Breast epithelium (tissue), 4 donors: ENCODE measurements at regions not wholly inside any gene's neighbourhood (a gene's known extent, or its start where the extent isn't known, plus 50 kb on each side); places are given as distances from the start of the nearest gene placed in this dataset.

ENCODE experiments used
- DNase-seq, 2 donors: peaks; one replicate each; pipeline ENCODE4 v3.0.0-alpha.2; 2019; ENCODE audit warnings: low spot score in 2 of 2
- H3K27ac ChIP-seq, 2 donors: fragments of 200-600 bp; sonication (generic) in 1 of 2; one replicate each; pipeline ENCODE4 v1.5.1; 2016 to 2019; ENCODE audit warnings: mild to moderate bottlenecking in 1 of 2
- H3K27me3 ChIP-seq, 2 donors: fragments of 200-600 bp; sonication (generic) in 1 of 2; one replicate each; pipeline versions ENCODE4 v1.5.1 to v1.6.0; 2017 to 2019; ENCODE audit warnings: control low read depth in 1 of 2, mild to moderate bottlenecking in 1 of 2
- H3K36me3 ChIP-seq: fragments of 200-600 bp; one replicate; pipeline ENCODE4 v1.5.1; 2019
- H3K4me1 ChIP-seq, 2 donors: fragments of 200-600 bp; sonication (generic); one replicate each; pipeline ENCODE4 v1.5.1; 2016 to 2019; ENCODE audit warnings: control low read depth in 1 of 2
- H3K4me3 ChIP-seq, 3 donors: fragments of 200-600 bp; sonication (generic); 1 replicate in 2 of 3; 2 replicates in 1 of 3; pipeline ENCODE4 v1.5.1; 2016 to 2019; ENCODE audit warnings: mild to moderate bottlenecking in 3 of 3, moderate library complexity in 2 of 3
- H3K9me3 ChIP-seq, 2 donors: fragments of 200-600 bp; sonication (generic) in 1 of 2; one replicate each; pipeline ENCODE4 v1.5.1; 2016 to 2019; ENCODE audit warnings: control low read depth in 1 of 2
- CTCF ChIP-seq, 3 donors: fragments of 450-650 bp; IDR thresholded peaks; one replicate each; pipeline ENCODE4 v1.5.1; 2016 to 2017; ENCODE audit warnings: antibody characterized with exemption in 3 of 3, mild to moderate bottlenecking in 3 of 3, moderate library complexity in 3 of 3
- POLR2A ChIP-seq: fragments of 450-650 bp; IDR thresholded peaks from one replicate; pipeline ENCODE4 v1.6.1; 2016; ENCODE audit warnings: antibody characterized with exemption, mild to moderate bottlenecking, moderate library complexity
- POLR2AphosphoS5 ChIP-seq, 3 donors: sonication (generic); formaldehyde crosslinking; IDR thresholded peaks; one replicate each; pipeline ENCODE4 v1.6.1; 2017; ENCODE audit warnings: antibody characterized with exemption in 3 of 3
- intact Hi-C: fragments of 100-400 bp; cut with DNase I; formaldehyde crosslinking; loops from one replicate; pipeline ENCODE4 v1.15.1; 2023; ENCODE audit warnings: low total_unique reads

- Histone ChIP-seq H3K9me3 (no peaks in the 10 kb centered on the region), H3K36me3 (no peaks in the 10 kb centered on the region), H3K27ac (no peak overlapping the region), H3K27me3 (no peaks in the 10 kb centered on the region), H3K4me3 (no peak overlapping the region), H3K4me1 (no peaks in the 10 kb centered on the region)
- intact Hi-C loops, result no loop called here
- TF ChIP-seq POLR2AphosphoS5 (IDR thresholded peaks at IDR 0.05) (no peak), POLR2A (no peak), CTCF (IDR thresholded peaks at IDR 0.05) (no peak)
- no peak for DNase-seq
Measured at GRCh38 chr6:88519301-88520016, 353.3 kb upstream of the CNR1 start.

- no peaks in the 10 kb centered on the region for H3K27me3 ChIP-seq
- no peaks in the 10 kb centered on the region for H3K36me3 ChIP-seq
- H3K4me1 ChIP-seq, result no peaks in the 10 kb centered on the region
- no peak for DNase-seq
- H3K27ac ChIP-seq, result no peak overlapping the region
- intact Hi-C loops, result no loop called here
- no peak for TF ChIP-seq CTCF (IDR thresholded peaks at IDR 0.05)
- no peak for TF ChIP-seq POLR2A
- H3K4me3 ChIP-seq, result no peak overlapping the region
- H3K9me3 ChIP-seq, result no peaks in the 10 kb centered on the region
Measured at GRCh38 chr6:88517737-88518136, 351.6 kb upstream of the CNR1 start.

- H3K9me3 ChIP-seq, result no peaks in the 10 kb centered on the region
- no peaks in the 10 kb centered on the region for H3K36me3 ChIP-seq
- H3K27ac ChIP-seq, result no peak overlapping the region
- intact Hi-C loops, result no loop called here
- no peaks in the 10 kb centered on the region for H3K27me3 ChIP-seq
- H3K4me3 ChIP-seq, result no peak overlapping the region
- TF ChIP-seq CTCF (IDR thresholded peaks at IDR 0.05) (no peak), POLR2AphosphoS5 (IDR thresholded peaks at IDR 0.05) (no peak), POLR2A (no peak)
- H3K4me1 ChIP-seq, result no peaks in the 10 kb centered on the region
- no peak for DNase-seq
Measured at GRCh38 chr6:88513920-88514319, 347.8 kb upstream of the CNR1 start.

- no peak overlapping the region for H3K27ac ChIP-seq
- TF ChIP-seq CTCF (IDR thresholded peaks at IDR 0.05), result no peak
- TF ChIP-seq POLR2AphosphoS5 (IDR thresholded peaks at IDR 0.05), result no peak
- no peaks in the 10 kb centered on the region for H3K9me3 ChIP-seq
- H3K36me3 ChIP-seq, result no peaks in the 10 kb centered on the region
- H3K27me3 ChIP-seq, result no peaks in the 10 kb centered on the region
- H3K4me1 ChIP-seq, result no peaks in the 10 kb centered on the region
- no peak for DNase-seq
- no peak overlapping the region for H3K4me3 ChIP-seq
- intact Hi-C loops, result no loop called here
Measured at GRCh38 chr6:88513471-88513870, 347.3 kb upstream of the CNR1 start.

- peaks cover 0 to 2% of the 10 kb centered on the region in 2 donors for H3K9me3 ChIP-seq
- H3K27ac ChIP-seq, result no peak overlapping the region
- H3K4me1 ChIP-seq, result no peaks in the 10 kb centered on the region
- intact Hi-C loops, result no loop called here
- H3K36me3 ChIP-seq, result no peaks in the 10 kb centered on the region
- no peak for DNase-seq
- no peaks in the 10 kb centered on the region for H3K27me3 ChIP-seq
- TF ChIP-seq POLR2A, result no peak
- H3K4me3 ChIP-seq, result no peak overlapping the region
Measured at GRCh38 chr6:88512951-88513350, 346.8 kb upstream of the CNR1 start.

- Histone ChIP-seq H3K4me3 (no peak overlapping the region), H3K4me1 (no peaks in the 10 kb centered on the region), H3K9me3 (peaks cover 5 to 17% of the 10 kb centered on the region in 2 donors), H3K27ac (no peak overlapping the region), H3K36me3 (no peaks in the 10 kb centered on the region), H3K27me3 (no peaks in the 10 kb centered on the region)
- no peak for DNase-seq
- intact Hi-C loops, result no loop called here
- TF ChIP-seq POLR2AphosphoS5 (IDR thresholded peaks at IDR 0.05), result no peak
- TF ChIP-seq POLR2A, result no peak
Measured at GRCh38 chr6:88502391-88502790, 336.2 kb upstream of the CNR1 start.
